ENCODE measurements at regions not wholly inside any gene's neighbourhood (a gene's known extent, or its start where the extent isn't known, plus 50 kb on each side); places are given as distances from the start of the nearest gene placed in this dataset.

GRCh38 chr6:166692723-166693302 lies 65.8 kb upstream of the RPS6KA2 start:
- DNase-seq (ENCODE audit: low read depth) = no peak

- DNase-seq (ENCODE audit: low read depth) = peak; percentile 30
These were observed 64.7 kb upstream of the RPS6KA2 start for GRCh38 chr6:166691746-166692145.

GRCh38 chr6:166691199-166691598 lies 64.1 kb upstream of the RPS6KA2 start:
- DNase-seq (ENCODE audit: low read depth) = peak; percentile 87

GRCh38 chr6:166689687-166690086 lies 62.6 kb upstream of the RPS6KA2 start:
- no peak for DNase-seq (ENCODE audit: low read depth)

GRCh38 chr6:166688901-166689300 lies 61.9 kb upstream of the RPS6KA2 start:
- no peak for DNase-seq (ENCODE audit: low read depth)

- DNase-seq (ENCODE audit: low read depth) = no peak
These were observed 60.8 kb upstream of the RPS6KA2 start for GRCh38 chr6:166687879-166688205.

- DNase-seq (ENCODE audit: low read depth) = no peak
These were observed 60.2 kb upstream of the RPS6KA2 start for GRCh38 chr6:166687070-166687878.

GRCh38 chr6:166686317-166686716 lies 59.3 kb upstream of the RPS6KA2 start:
- DNase-seq (ENCODE audit: low read depth) = no peak

- DNase-seq (ENCODE audit: low read depth) = no peak
These were observed 57.8 kb upstream of the RPS6KA2 start for GRCh38 chr6:166684866-166685265.

- DNase-seq (ENCODE audit: low read depth) = no peak
These were observed 57.1 kb upstream of the RPS6KA2 start for GRCh38 chr6:166684170-166684569.

- DNase-seq (ENCODE audit: low read depth) = peak; percentile 29
These were observed 56.4 kb upstream of the RPS6KA2 start for GRCh38 chr6:166683477-166683876.

- no peak for DNase-seq (ENCODE audit: low read depth)
These were observed 52.5 kb upstream of the RPS6KA2 start for GRCh38 chr6:166679566-166679965.

- DNase-seq (ENCODE audit: low read depth) = peak; percentile 50
These were observed 51.4 kb upstream of the RPS6KA2 start for GRCh38 chr6:166678426-166678825.

GRCh38 chr6:166677941-166678340 lies 50.9 kb upstream of the RPS6KA2 start:
- no peak for DNase-seq (ENCODE audit: low read depth)

Measured in M059J (cell line).